Liver (tissue), 8 donors: ENCODE measurements at regions not wholly inside any gene's neighbourhood (a gene's known extent, or its start where the extent isn't known, plus 50 kb on each side); places are given as distances from the start of the nearest gene placed in this dataset.
A peak's percentile ranks its signal among the peaks of the same experiment; 100 is the strongest.
"Not testable (repeated sequence)": the region's sequence is repeated elsewhere in the genome, so short reads cannot be mapped to it uniquely, and the experiment has no call there.

Experiments used
- DNase-seq: peaks from one replicate; pipeline ENCODE4 v3.0.0-alpha.2; 2017; ENCODE audit warnings: low spot score
- H3K27ac ChIP-seq, 2 donors: one replicate each; pipeline ENCODE4 v1.7.0; 2013; ENCODE audit warnings: inconsistent platforms in 2 of 2, low read length in 2 of 2, control low read depth in 1 of 2, low read depth in 1 of 2, mild to moderate bottlenecking in 1 of 2
- H3K27me3 ChIP-seq, 4 donors: one replicate each; pipeline versions ENCODE4 v1.6.1 to v1.7.0; 2013; ENCODE audit warnings: low read length in 3 of 4, inconsistent platforms in 1 of 4, mild to moderate bottlenecking in 1 of 4, moderate library complexity in 1 of 4; ENCODE audit not compliant: control insufficient read depth in 4 of 4, insufficient read depth in 4 of 4
- H3K36me3 ChIP-seq, 4 donors: one replicate each; pipeline versions ENCODE4 v1.6.1 to v1.7.0; 2013; ENCODE audit warnings: low read length in 3 of 4, mild to moderate bottlenecking in 3 of 4, low read depth in 1 of 4, moderate library complexity in 1 of 4; ENCODE audit not compliant: control insufficient read depth in 4 of 4, insufficient read depth in 3 of 4
- H3K4me1 ChIP-seq, 4 donors: one replicate each; pipeline versions ENCODE4 v1.6.1 to v1.7.0; 2013; ENCODE audit warnings: low read length in 3 of 4, mild to moderate bottlenecking in 3 of 4, moderate library complexity in 1 of 4; ENCODE audit not compliant: control insufficient read depth in 4 of 4, insufficient read depth in 4 of 4
- H3K4me3 ChIP-seq, 3 donors: one replicate each; pipeline versions ENCODE4 v1.6.1 to v1.7.0; 2013; ENCODE audit warnings: low read length in 3 of 3, control low read depth in 1 of 3, low read depth in 1 of 3, mild to moderate bottlenecking in 1 of 3
- H3K9ac ChIP-seq, 2 donors: one replicate each; pipeline ENCODE4 v1.7.0; 2013; ENCODE audit warnings: low read length in 2 of 2, mild to moderate bottlenecking in 2 of 2, moderate library complexity in 2 of 2, control low read depth in 1 of 2, low read depth in 1 of 2
- H3K9me3 ChIP-seq, 4 donors: one replicate each; pipeline versions ENCODE4 v1.6.1 to v1.7.0; 2013; ENCODE audit warnings: low read length in 3 of 4; ENCODE audit not compliant: control insufficient read depth in 4 of 4
- CTCF ChIP-seq: fragments of 150-350 bp; IDR thresholded peaks from 2 replicates; pipeline ENCODE4 v1.5.1; 2017; ENCODE audit warnings: improper control_type of control experiment, low read depth, low read length; ENCODE audit not compliant: missing input control
- RAD21 ChIP-seq, 2 donors: IDR thresholded peaks; 2 replicates each; pipeline ENCODE4 v1.6.1; 2016; ENCODE audit warnings: antibody characterized with exemption in 2 of 2, mild to moderate bottlenecking in 2 of 2
- WGBS: extraction: QIAGEN DNeasy Blood & Tissue Kit; methylation state at CpG from one replicate; pipeline ENCODE4 v1.1.7; 2013; 5-methylcytosine and 5-hydroxymethylcytosine counted together
- donor health status: healthy.
- donor health status: healthy.
- donor health status: healthy.
- donor health status: healthy.
- donor health status: healthy.

- H3K9ac ChIP-seq, H3K36me3 ChIP-seq, H3K9me3 ChIP-seq, H3K4me1 ChIP-seq, H3K4me3 ChIP-seq, H3K27ac ChIP-seq, DNase-seq, H3K27me3 ChIP-seq: not testable (repeated sequence)
- WGBS, result no CpG with 5 or more reads among the region's 2 CpGs
Measured at GRCh38 chrY:26273089-26273488, 651.2 kb downstream of the CDY1 start.

GRCh38 chrY:26306046-26306445 is 684.1 kb downstream of the CDY1 start:
- not testable (repeated sequence) for H3K27ac ChIP-seq, H3K4me1 ChIP-seq, DNase-seq

GRCh38 chrY:26306630-26307385 is 684.9 kb downstream of the CDY1 start:
- H3K27ac ChIP-seq, H3K27me3 ChIP-seq, H3K4me3 ChIP-seq, DNase-seq, H3K9ac ChIP-seq, H3K4me1 ChIP-seq, H3K36me3 ChIP-seq, H3K9me3 ChIP-seq: not testable (repeated sequence)
- WGBS, result no CpG with 5 or more reads among the region's 1 CpG

More at GRCh38 chrY:26306046-26306445, 684.1 kb downstream of the CDY1 start:
- not testable (repeated sequence) for H3K27me3 ChIP-seq, H3K4me3 ChIP-seq, H3K9me3 ChIP-seq, H3K9ac ChIP-seq, H3K36me3 ChIP-seq

- not testable (repeated sequence) for H3K36me3 ChIP-seq, H3K4me3 ChIP-seq, H3K4me1 ChIP-seq, H3K27ac ChIP-seq, H3K9me3 ChIP-seq, DNase-seq, H3K27me3 ChIP-seq, H3K9ac ChIP-seq
Measured at GRCh38 chrY:26308308-26308707, 686.4 kb downstream of the CDY1 start.

GRCh38 chrY:26315065-26315464 is 693.1 kb downstream of the CDY1 start:
- not testable (repeated sequence) for H3K9ac ChIP-seq, DNase-seq, H3K4me1 ChIP-seq, H3K27ac ChIP-seq, H3K36me3 ChIP-seq, H3K27me3 ChIP-seq, H3K9me3 ChIP-seq, H3K4me3 ChIP-seq
- 44% methylated on average over 2 of the region's 2 CpGs for WGBS
- peak in 1 of 2 donors; percentile 55 for TF ChIP-seq RAD21 (IDR thresholded peaks at IDR 0.05)
- TF ChIP-seq CTCF, result peak; percentile 11

- H3K27ac ChIP-seq, DNase-seq, H3K4me1 ChIP-seq, H3K27me3 ChIP-seq, H3K9me3 ChIP-seq, H3K4me3 ChIP-seq, H3K9ac ChIP-seq, H3K36me3 ChIP-seq: not testable (repeated sequence)
- 34% methylated on average over 2 of the region's 2 CpGs for WGBS
Measured at GRCh38 chrY:26319488-26320202, 697.7 kb downstream of the CDY1 start.

GRCh38 chrY:26322756-26323155 is 700.8 kb downstream of the CDY1 start:
- H3K9me3 ChIP-seq, H3K27me3 ChIP-seq, DNase-seq, H3K4me1 ChIP-seq, H3K36me3 ChIP-seq, H3K9ac ChIP-seq, H3K27ac ChIP-seq, H3K4me3 ChIP-seq: not testable (repeated sequence)
- 36% methylated on average over 1 of the region's 1 CpG for WGBS
